ENCODE measurements at regions not wholly inside any gene's neighbourhood (a gene's known extent, or its start where the extent isn't known, plus 50 kb on each side); places are given as distances from the start of the nearest gene placed in this dataset.

- H3K4me3 ChIP-seq (ENCODE audit: low read depth, low read length) = no peak overlapping the region
- no peak for DNase-seq (ENCODE audit: low read depth)
- TF ChIP-seq CTCF (conservative IDR thresholded peaks at IDR 0.05; ENCODE audit: low read depth, low read length) = no peak
Observed at GRCh38 chr5:8523501-8523900, 654.6 kb downstream of the MTRR start.

- TF ChIP-seq CTCF (conservative IDR thresholded peaks at IDR 0.05; ENCODE audit: low read depth, low read length) = no peak
- DNase-seq (ENCODE audit: low read depth) = no peak
- no peak overlapping the region for H3K4me3 ChIP-seq (ENCODE audit: low read depth, low read length)
Observed at GRCh38 chr5:8525819-8526218, 656.9 kb downstream of the MTRR start.

GRCh38 chr5:8528106-8528505, 659.2 kb downstream of the MTRR start:
- H3K4me3 ChIP-seq (ENCODE audit: low read depth, low read length) = no peak overlapping the region
- no peak for TF ChIP-seq CTCF (conservative IDR thresholded peaks at IDR 0.05; ENCODE audit: low read depth, low read length)
- no peak for DNase-seq (ENCODE audit: low read depth)

GRCh38 chr5:8538821-8539220, 669.9 kb downstream of the MTRR start:
- DNase-seq (ENCODE audit: low read depth) = no peak
- H3K4me3 ChIP-seq (ENCODE audit: low read depth, low read length) = no peak overlapping the region
- TF ChIP-seq CTCF (conservative IDR thresholded peaks at IDR 0.05; ENCODE audit: low read depth, low read length) = no peak

GRCh38 chr5:8540317-8540716, 671.4 kb downstream of the MTRR start:
- no peak overlapping the region for H3K4me3 ChIP-seq (ENCODE audit: low read depth, low read length)
- DNase-seq (ENCODE audit: low read depth) = no peak
- TF ChIP-seq CTCF (conservative IDR thresholded peaks at IDR 0.05; ENCODE audit: low read depth, low read length) = no peak

- DNase-seq (ENCODE audit: low read depth) = no peak
Observed at GRCh38 chr5:8550921-8551320, 682.0 kb downstream of the MTRR start.

More at GRCh38 chr5:8550921-8551320, 682.0 kb downstream of the MTRR start:
- TF ChIP-seq CTCF (conservative IDR thresholded peaks at IDR 0.05; ENCODE audit: low read depth, low read length) = no peak
- H3K4me3 ChIP-seq (ENCODE audit: low read depth, low read length) = no peak overlapping the region

Measured in choroid plexus epithelial cell (primary cell).